Panc1 (cell line): ENCODE measurements at regions not wholly inside any gene's neighbourhood (a gene's known extent, or its start where the extent isn't known, plus 50 kb on each side); places are given as distances from the start of the nearest gene placed in this dataset.

Source experiments
- CTCF ChIP-seq: fragments of 450-650 bp; IDR thresholded peaks from 2 replicates; pipeline ENCODE4 v1.5.1; 2017; ENCODE audit warnings: mild to moderate bottlenecking
- POLR2AphosphoS5 ChIP-seq: IDR thresholded peaks from 2 replicates; pipeline ENCODE4 v1.6.1; 2012; ENCODE audit warnings: mild to moderate bottlenecking, low read depth, low read length, moderate library complexity
- REST ChIP-seq, 2 experiments: IDR thresholded peaks; 2 replicates each; pipeline ENCODE4 v1.6.1; 2011 to 2012; ENCODE audit warnings: low read depth in 2 of 2, control low read depth in 1 of 2, low read length in 1 of 2, mild to moderate bottlenecking in 1 of 2, moderate library complexity in 1 of 2; ENCODE audit not compliant: insufficient read depth in 1 of 2
- SIN3A ChIP-seq: IDR thresholded peaks from 2 replicates; pipeline ENCODE4 v1.6.1; 2012; ENCODE audit warnings: low read depth, mild to moderate bottlenecking, low read length, moderate library complexity, borderline replicate concordance; ENCODE audit not compliant: insufficient read depth
- TCF7L2 ChIP-seq: IDR thresholded peaks from 2 replicates; pipeline ENCODE4 v1.6.1; 2011; ENCODE audit warnings: mild to moderate bottlenecking, low read depth, low read length, inconsistent platforms

- no peak for TF ChIP-seq CTCF
- TF ChIP-seq POLR2AphosphoS5, result no peak
- no peak for TF ChIP-seq REST (IDR thresholded peaks at IDR 0.05; ENCODE audit: insufficient read depth in 1 of 2, low read depth in 2 of 2, low read length in 1 of 2)
- no peak for TF ChIP-seq TCF7L2
- no peak for TF ChIP-seq SIN3A
Observed at GRCh38 chr1:82284213-82284612, 483.5 kb downstream of the ADGRL2 start.
